Activated naive CD8-positive, alpha-beta T cell treated with anti-CD3 and anti-CD28 coated beads, Interleukin-2, amount 10 ng/mL, durations not matched to agents 7 days and 5 days (primary cell): ENCODE measurements at regions not wholly inside any gene's neighbourhood (a gene's known extent, or its start where the extent isn't known, plus 50 kb on each side); places are given as distances from the start of the nearest gene placed in this dataset.
A peak's percentile ranks its signal among the peaks of the same experiment; 100 is the strongest.
"Not testable (repeated sequence)": the region's sequence is repeated elsewhere in the genome, so short reads cannot be mapped to it uniquely, and the experiment has no call there.

Experiments used
- ATAC-seq: fragments of 150-1000 bp; cut with Tn5 transposase; one replicate; pipeline ENCODE4 v1.10.0; 2021; ENCODE audit warnings: low read depth, moderate library complexity
- POLR2A ChIA-PET: fragments of 350-600 bp; sonication (Branson Sonifier 250); formaldehyde crosslinking; loops from one replicate; lab custom pipeline; 2021; ENCODE audit warnings: antibody characterized with exemption; lab: Charles Lee
- DNase-seq: peaks from one replicate; pipeline ENCODE4 v3.0.0; 2021
- H3K27ac Mint-ChIP-seq: one replicate; pipeline ENCODE4 v1.8.0; 2022; ENCODE audit warnings: mild to moderate bottlenecking, mixed read lengths
- H3K27me3 Mint-ChIP-seq: one replicate; pipeline ENCODE4 v1.8.0; 2022; ENCODE audit warnings: mild to moderate bottlenecking, moderate library complexity, mixed read lengths
- H3K36me3 Mint-ChIP-seq: one replicate; pipeline ENCODE4 v1.8.0; 2021; ENCODE audit warnings: mild to moderate bottlenecking, mixed read lengths
- H3K4me1 Mint-ChIP-seq: one replicate; pipeline ENCODE4 v1.8.0; 2021; ENCODE audit warnings: mixed read lengths
- H3K4me3 Mint-ChIP-seq: one replicate; pipeline ENCODE4 v1.8.0; 2022; ENCODE audit warnings: mild to moderate bottlenecking, moderate library complexity, mixed read lengths
- H3K9me3 Mint-ChIP-seq: one replicate; pipeline ENCODE4 v1.8.0; 2021; ENCODE audit warnings: mixed read lengths

DNA sequence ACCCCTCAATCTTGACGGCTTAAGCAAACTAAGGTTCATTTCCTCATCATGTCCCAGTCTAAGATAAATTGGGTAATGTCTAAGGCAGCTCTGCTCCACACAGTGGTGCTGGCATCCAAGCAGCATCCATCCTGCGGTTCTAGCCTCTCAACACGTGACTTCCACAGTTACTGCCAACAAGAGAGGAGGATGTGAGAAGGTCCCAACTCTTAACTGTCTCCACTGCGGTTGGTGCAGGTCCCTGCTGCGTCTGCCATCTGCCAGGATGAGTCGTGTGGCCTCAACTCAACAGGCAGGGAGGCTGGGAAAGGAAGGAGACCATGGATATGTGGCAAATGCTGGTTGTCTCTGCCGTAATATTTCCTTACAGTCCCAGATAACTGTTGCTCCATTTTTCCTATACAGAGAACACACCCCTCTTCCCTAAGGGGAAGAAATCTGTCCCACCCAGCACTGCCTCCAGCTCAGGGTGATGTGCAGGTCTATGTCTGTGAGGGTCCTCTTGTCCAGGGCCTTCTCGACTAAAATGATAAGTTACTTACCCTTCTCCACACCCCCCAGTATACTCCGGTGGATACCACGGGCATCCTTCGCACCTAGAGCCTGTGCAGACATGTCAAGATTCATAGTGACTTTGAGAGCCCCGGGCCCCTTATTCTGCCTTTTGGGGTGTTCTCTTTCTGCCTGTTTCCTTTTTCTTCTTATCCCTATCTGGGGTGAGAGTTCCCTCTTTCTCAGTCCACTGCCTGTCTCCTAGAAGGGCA is 64.7 kb downstream of the KCNJ18 start:
- DNase-seq (no peak), ATAC-seq (no peak)
- POLR2A ChIA-PET, result no interaction called here
- no peaks in the 10 kb centered on the region for H3K27me3 Mint-ChIP-seq
- peaks cover 1% of the 10 kb centered on the region for H3K9me3 Mint-ChIP-seq
- H3K4me3 Mint-ChIP-seq, result no peak overlapping the region
- no peak overlapping the region for H3K27ac Mint-ChIP-seq
- H3K36me3 Mint-ChIP-seq, result no peaks in the 10 kb centered on the region
- H3K4me1 Mint-ChIP-seq, result no peaks in the 10 kb centered on the region

DNA sequence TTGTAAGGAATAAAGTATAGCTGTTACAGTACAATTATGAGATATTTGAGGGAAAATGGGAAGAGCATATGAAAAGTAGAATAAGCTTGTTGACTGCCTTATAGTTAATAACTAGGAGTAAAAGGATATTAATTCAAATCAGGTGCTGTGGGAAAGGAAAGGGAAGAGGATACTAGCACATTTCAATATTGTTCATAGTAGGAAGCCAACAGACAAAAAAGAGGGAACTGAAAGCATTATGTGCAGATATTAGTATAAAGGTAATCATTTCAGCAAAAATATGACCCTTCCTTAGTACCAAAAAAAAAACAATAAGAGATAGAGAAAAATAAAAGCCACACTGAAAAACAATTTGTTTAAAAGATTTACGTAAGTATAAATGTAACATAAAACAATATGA is 67.3 kb downstream of the KCNJ18 start:
- H3K36me3 Mint-ChIP-seq, ATAC-seq, POLR2A ChIA-PET, H3K9me3 Mint-ChIP-seq, H3K27me3 Mint-ChIP-seq, H3K27ac Mint-ChIP-seq, H3K4me1 Mint-ChIP-seq, DNase-seq, H3K4me3 Mint-ChIP-seq: not testable (repeated sequence)

DNA sequence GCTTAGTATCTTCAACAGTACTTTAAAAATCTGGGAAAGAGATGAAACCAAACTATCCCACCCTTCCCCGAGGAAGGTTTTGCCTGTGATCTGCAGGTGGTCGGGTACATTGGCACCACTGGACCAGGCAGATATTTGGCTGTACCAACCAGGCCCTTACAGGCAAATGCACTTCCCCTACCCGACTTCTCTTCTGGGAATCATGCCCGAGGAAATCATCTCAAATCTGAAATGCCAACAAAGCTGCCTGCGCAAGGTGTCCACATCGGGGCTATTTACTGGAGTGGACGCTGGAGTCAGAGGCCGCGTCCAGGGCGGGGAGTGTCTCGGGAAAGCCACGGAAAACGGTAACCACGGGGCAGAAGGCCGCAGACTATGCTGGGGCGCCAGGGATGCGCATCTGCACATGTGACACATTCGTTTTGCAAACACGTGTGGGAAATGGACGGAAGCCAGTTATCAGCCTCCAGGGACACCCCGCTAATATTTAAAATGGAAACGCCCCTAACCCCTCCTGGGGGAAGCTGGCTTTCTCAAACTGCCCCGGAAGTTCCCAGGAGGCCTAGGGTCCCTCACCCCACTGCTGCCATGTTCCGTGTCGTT is 71.5 kb downstream of the KCNJ18 start:
- POLR2A ChIA-PET, H3K4me3 Mint-ChIP-seq, H3K27me3 Mint-ChIP-seq, ATAC-seq, H3K9me3 Mint-ChIP-seq, DNase-seq, H3K4me1 Mint-ChIP-seq, H3K27ac Mint-ChIP-seq, H3K36me3 Mint-ChIP-seq: not testable (repeated sequence)

DNA sequence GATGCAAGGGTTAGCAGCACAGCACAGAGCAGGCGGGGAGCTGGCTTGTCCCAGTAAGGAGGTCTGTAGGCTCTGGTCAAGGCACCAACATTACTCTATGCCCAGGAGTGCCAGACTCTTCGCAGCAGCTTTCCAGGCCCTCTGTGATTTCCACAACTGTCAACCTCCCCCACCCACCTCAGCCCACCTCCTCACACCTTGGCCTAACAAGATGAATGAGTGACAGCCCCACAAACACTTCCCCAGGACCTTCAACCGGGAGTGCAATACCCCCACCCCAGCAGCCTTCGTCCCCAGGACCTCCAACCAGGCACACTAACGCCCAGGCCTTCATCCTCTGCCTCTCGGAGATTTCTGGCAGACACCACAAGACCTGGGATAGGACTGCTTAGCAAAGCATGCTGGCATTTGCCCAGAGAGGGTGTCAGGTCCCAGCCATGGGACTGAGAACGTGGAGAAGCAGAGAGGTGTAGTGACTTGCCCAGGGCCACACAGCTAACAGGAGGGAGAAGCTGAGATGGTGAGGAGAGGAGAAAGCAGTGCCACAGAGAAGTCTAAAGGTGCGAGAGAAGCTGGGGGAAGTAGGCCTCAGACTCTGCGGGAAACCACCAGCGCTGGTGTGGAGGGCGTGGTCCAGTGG is 73.4 kb downstream of the KCNJ18 start:
- H3K4me3 Mint-ChIP-seq, POLR2A ChIA-PET, H3K27ac Mint-ChIP-seq, H3K4me1 Mint-ChIP-seq, ATAC-seq, H3K9me3 Mint-ChIP-seq, DNase-seq, H3K27me3 Mint-ChIP-seq, H3K36me3 Mint-ChIP-seq: not testable (repeated sequence)

DNA sequence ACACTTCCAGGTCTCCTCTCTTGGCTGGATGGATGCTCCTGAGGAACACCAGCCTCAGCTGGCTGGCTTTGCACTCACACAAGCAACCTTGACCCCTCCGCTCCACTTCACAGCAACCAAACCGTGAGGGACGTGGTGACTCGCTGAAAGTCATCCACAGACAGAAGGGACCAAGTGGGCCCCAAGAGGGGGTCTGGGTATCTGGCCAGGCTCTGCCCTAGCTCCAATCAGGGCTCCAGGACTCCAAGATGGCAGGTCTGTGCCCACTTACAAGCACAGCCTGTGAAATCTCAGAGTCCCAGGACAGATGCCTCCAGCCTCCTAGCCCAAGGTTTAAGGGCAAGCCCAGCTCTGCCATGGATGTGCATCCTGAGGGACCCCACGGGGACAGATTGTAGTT is 74.2 kb downstream of the KCNJ18 start:
- ATAC-seq, H3K36me3 Mint-ChIP-seq, H3K27ac Mint-ChIP-seq, H3K4me1 Mint-ChIP-seq, H3K4me3 Mint-ChIP-seq, H3K27me3 Mint-ChIP-seq, POLR2A ChIA-PET, DNase-seq, H3K9me3 Mint-ChIP-seq: not testable (repeated sequence)

DNA sequence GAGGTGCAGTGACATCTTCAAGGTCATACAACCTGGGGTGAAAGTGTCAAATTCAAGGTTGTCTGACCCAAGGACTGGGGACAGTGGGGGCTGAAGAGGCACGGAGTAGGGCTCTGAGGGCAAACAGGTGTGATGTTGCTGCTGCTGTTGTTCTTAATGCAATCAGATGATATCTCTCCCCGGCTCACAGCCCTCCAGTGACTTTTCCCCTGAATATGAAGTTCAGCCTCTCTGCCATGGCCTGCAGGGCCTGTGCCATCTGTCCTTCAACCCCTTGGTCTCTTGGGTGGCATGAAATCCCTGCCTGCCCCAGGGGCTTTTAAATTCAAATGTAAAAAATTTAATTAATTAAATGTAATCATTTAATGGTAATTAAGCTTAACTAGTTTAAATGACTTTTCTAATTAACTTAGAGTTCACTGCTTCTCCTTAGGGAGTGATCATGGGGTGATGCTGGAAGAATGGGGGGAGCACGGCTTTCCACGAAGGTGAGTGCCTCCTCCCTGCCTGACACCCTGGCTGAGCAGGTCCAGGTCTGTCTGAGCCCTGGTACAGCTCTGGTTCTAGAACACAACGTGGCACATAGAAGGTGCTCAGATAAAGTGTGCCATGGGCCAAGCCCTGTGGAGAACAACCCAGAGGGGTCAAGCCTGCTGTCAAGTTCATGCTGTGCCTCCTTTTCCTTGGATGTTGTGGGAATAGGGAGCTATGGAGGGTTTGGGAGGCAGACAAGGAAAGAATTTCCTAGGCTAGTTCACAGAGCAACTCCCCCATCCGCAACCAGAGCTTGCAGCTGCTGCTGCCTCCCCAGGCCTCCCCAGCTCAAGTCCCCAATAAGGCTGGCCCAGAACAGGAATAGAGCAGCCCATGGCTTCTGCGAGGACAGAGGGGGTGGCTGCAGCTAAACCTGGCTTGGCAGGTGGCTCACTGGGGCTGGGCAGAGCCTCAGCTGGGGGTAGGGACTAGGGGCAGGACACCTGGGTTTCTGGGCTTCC is 75.1 kb downstream of the KCNJ18 start:
- H3K36me3 Mint-ChIP-seq, POLR2A ChIA-PET, DNase-seq: not testable (repeated sequence)

DNA sequence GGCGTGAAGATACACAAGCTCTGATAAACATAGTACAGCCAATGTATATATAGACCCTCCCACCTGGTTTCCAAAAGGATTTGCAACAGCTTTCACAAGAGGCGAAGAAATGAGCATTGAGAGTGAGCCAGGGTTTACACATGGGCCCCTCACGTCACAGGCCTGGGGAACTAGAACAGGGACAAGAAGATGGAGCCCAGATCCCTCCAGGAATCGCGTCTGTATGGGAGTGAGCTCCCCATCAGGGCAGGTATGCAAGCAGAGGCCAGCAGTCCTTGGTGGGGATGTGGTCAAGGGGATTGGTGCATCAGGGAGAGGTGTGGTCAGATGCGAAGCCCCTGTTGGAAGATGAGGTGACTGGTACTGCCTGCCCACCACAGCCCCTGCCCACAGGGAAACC is 75.9 kb downstream of the KCNJ18 start:
- POLR2A ChIA-PET, H3K27ac Mint-ChIP-seq, H3K36me3 Mint-ChIP-seq, H3K4me3 Mint-ChIP-seq, ATAC-seq, DNase-seq, H3K4me1 Mint-ChIP-seq, H3K9me3 Mint-ChIP-seq, H3K27me3 Mint-ChIP-seq: not testable (repeated sequence)

More for the DNA sequence above, 75.1 kb downstream of the KCNJ18 start:
- ATAC-seq, H3K9me3 Mint-ChIP-seq, H3K4me1 Mint-ChIP-seq, H3K27me3 Mint-ChIP-seq, H3K4me3 Mint-ChIP-seq, H3K27ac Mint-ChIP-seq: not testable (repeated sequence)

DNA sequence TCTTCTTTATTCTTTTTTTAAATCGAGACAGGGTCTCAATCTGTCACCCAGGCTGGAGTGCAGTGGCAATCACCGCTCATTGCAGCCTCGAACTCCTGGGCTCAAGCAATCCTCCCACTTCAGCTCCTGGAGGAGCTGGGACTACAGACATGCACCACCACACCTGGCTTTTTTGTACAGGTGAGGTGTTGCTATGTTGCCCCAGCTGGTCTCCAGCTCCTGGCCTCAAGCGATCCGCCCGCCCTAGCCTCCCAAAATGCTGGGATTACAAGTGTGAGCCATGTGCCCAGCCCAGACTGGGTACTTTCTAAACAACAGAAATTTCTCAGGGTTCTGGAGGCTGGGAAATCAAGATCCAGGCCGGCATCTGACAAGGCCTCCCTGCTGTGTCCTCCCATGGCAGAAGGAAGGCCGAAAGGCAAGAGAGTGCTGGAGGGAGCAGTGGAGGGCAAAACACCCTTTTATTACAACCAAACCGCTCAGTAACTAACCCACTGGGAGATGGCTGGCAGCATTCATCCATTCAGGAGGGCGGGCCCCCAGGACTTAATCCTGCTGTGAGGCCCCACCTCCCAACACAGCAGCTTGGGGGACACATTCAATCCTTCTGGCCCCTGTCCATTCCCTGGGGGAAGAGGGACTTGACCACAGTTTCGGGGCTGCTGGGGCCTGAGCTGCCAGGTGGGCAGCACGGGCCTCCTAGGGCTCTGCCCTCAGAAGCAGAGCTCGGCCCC is 76.6 kb downstream of the KCNJ18 start:
- DNase-seq, H3K27ac Mint-ChIP-seq, H3K4me1 Mint-ChIP-seq, H3K9me3 Mint-ChIP-seq, H3K27me3 Mint-ChIP-seq, H3K36me3 Mint-ChIP-seq, H3K4me3 Mint-ChIP-seq, ATAC-seq, POLR2A ChIA-PET: not testable (repeated sequence)

DNA sequence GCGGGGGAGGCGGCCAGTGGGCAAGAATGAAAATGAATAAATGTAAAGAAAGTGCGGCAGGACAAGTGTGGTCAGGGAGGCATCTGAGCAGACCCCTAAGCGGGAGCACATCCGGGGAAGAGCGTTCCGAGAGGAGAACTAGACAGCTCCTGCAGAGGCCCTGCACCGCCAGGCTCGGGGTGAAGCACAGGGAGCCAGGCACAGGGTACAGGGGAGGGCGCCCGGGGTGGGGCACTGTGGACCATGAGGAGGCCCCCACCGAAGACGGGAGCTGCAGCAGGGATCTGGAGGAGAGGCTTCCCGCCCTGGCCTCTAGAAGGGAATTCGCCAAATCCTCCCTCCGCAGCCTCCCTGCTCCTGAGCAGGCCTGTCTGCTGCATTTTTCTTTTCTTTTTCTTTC is 77.5 kb downstream of the KCNJ18 start:
- H3K9me3 Mint-ChIP-seq, H3K36me3 Mint-ChIP-seq, H3K4me1 Mint-ChIP-seq, H3K27me3 Mint-ChIP-seq, ATAC-seq, H3K4me3 Mint-ChIP-seq, POLR2A ChIA-PET, DNase-seq, H3K27ac Mint-ChIP-seq: not testable (repeated sequence)

DNA sequence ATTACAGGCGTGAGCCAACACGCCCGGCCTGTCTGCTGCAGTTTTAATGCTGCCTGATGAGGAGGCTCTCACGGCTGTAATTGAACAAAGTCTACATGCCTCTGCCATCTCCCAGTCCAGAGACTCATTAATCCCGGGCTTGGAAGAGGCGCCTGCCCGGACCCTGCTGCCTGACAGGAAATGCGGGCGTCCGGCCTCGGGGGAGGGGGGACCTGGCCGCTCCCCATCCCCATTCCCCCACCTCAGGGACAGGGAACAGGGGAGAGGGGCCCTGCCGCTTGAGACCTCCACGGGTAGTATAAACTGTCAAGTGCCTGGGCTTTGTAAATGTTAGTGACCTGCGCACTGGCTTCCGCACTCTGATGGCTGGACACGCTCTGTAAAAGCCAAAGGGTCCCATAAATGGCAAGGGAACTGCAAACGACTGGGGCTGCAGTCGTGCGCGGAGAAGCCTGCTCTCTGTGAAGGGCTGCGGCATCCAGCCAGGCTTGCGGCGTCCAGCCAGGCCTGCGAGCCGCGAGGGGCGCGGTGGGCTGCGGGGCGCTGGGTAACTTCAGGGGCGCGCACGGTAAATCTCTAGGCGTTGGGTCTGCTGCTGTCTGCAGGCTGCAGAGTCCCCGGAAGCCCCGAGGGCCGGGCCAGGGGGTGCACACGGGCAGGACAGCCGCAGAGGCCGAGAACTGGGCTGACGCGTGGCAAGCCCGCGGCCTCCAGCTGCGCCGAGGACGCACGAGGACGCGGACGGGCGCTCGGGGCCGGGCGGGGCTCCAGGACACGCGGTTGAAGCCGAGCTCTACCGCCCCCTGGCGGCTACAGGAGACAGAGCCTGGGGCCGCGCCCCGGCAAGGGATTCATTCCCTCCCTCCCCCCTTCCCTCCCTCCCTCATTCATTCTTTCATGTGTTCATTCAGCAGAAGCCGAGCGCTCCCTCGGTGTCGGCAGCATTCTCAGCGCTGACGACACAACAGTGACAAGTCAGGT is 78.4 kb downstream of the KCNJ18 start:
- H3K9me3 Mint-ChIP-seq, H3K4me1 Mint-ChIP-seq, H3K27me3 Mint-ChIP-seq, H3K27ac Mint-ChIP-seq, DNase-seq, POLR2A ChIA-PET, H3K36me3 Mint-ChIP-seq, H3K4me3 Mint-ChIP-seq: not testable (repeated sequence)
- ATAC-seq, result peak; percentile 93

DNA sequence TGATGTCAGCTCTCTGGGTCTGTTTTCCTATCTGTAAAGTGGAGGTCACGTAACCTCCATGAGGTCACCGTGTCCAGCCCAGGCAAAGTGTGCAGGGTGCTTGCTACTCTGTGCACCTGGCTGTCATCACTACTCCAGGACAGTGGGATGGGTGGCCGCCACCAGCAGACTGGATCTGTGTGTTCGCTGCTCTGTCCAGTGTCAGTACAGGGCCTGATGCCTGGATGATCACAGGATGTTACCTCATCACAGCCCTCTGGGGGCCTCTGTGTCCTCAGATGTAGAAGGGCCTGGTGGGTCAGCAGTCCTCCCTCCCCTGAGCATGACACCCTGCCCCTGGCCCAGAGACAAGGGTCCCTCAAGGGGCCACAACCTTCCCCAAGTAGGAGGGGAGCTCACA is 80.0 kb downstream of the KCNJ18 start:
- no peaks in the 10 kb centered on the region for H3K9me3 Mint-ChIP-seq
- ATAC-seq (no peak), DNase-seq (no peak)
- no peaks in the 10 kb centered on the region for H3K4me1 Mint-ChIP-seq
- H3K27me3 Mint-ChIP-seq, result no peaks in the 10 kb centered on the region
- no peak overlapping the region for H3K27ac Mint-ChIP-seq
- H3K36me3 Mint-ChIP-seq, result no peaks in the 10 kb centered on the region
- POLR2A ChIA-PET, result no interaction called here
- H3K4me3 Mint-ChIP-seq, result no peak overlapping the region
